GM13976 (cell line): ENCODE measurements at regions not wholly inside any gene's neighbourhood (a gene's known extent, or its start where the extent isn't known, plus 50 kb on each side); places are given as distances from the start of the nearest gene placed in this dataset.

ENCODE experiments used
- DNase-seq: peaks from one replicate; pipeline ENCODE4 v3.0.0; 2012; ENCODE audit warnings: low spot score
- in situ Hi-C: fragments of 300-500 bp; cut with MboI; formaldehyde crosslinking; loops from one replicate; pipeline ENCODE4 v1.12.0; 2022; ENCODE audit warnings: low sequenced_read_pairs, mixed read lengths, inconsistent platforms; ENCODE audit not compliant: unreplicated experiment
- TF ChIP-seq, protein P1 (sequence below): IDR thresholded peaks from 2 replicates; pipeline ENCODE4 v1.5.1; 2012; ENCODE audit warnings: borderline replicate concordance, mild to moderate bottlenecking; ENCODE audit not compliant: insufficient read depth; ENCODE audit errors: extremely low read depth, missing control alignments, control extremely low read depth

DNA sequence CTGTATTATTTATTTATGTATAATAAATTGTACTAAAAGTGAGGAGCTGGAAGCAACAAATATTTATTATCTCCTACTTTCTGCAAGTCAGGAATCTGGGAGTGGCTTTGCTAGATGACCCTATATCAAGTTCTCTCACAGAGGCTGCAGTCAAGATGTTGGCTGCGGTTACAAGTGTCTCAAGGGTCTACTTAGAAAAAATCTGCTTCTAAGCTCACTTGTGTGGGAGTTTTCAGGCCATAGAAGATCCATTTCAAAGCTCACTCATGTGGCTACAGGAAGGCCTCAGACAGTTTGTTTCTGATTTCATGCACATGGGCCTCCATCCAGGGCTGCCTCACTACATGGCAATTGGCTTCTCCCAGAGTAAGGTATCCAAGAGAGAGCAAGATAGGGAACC lies 551.1 kb downstream of the CAAP1 start:
- DNase-seq, result no peak
- TF ChIP-seq, protein P1, sequence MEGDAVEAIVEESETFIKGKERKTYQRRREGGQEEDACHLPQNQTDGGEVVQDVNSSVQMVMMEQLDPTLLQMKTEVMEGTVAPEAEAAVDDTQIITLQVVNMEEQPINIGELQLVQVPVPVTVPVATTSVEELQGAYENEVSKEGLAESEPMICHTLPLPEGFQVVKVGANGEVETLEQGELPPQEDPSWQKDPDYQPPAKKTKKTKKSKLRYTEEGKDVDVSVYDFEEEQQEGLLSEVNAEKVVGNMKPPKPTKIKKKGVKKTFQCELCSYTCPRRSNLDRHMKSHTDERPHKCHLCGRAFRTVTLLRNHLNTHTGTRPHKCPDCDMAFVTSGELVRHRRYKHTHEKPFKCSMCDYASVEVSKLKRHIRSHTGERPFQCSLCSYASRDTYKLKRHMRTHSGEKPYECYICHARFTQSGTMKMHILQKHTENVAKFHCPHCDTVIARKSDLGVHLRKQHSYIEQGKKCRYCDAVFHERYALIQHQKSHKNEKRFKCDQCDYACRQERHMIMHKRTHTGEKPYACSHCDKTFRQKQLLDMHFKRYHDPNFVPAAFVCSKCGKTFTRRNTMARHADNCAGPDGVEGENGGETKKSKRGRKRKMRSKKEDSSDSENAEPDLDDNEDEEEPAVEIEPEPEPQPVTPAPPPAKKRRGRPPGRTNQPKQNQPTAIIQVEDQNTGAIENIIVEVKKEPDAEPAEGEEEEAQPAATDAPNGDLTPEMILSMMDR, result no peak
- in situ Hi-C loops, result no loop called here

DNA sequence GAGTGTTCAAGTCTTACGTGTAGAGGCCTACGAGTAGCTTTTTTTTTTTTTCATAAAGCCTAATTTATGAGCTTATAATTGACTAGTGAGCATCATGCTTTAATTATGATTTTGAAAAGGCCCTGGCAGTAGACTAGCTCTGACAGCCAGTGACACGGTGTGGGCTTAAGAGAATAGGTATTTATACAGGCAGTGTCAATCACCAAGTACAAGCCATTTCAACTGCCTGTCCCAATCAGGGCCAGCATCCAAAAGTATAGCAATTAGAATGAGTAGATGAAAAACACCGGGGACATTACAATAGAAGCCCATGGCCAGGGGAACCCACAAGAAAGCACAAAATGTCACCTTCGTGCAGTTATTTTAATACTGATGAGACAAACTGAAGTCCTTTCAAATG lies 552.8 kb downstream of the CAAP1 start:
- TF ChIP-seq, protein P1, result no peak
- no peak for DNase-seq
- in situ Hi-C loops, result no loop called here

DNA sequence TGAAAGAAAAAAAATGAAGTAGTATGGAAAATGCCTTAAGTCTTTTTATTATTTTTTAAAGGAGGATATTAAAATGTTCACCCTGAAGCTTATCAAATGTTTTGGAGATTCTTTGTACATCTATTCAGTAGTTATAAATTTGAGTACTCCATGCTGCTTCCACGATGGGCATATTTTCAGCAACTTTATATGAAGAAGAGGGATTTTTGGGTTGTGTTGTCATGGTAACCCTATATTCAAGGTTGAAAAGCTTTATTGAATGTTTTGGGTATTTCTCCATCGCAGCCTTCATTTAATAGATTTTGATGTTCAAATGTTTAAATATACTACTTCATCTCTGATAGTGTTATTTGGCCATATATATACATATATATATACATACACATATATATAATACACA lies 557.5 kb downstream of the CAAP1 start:
- TF ChIP-seq, protein P1, result no peak
- DNase-seq, result no peak
- in situ Hi-C loops, result no loop called here

DNA sequence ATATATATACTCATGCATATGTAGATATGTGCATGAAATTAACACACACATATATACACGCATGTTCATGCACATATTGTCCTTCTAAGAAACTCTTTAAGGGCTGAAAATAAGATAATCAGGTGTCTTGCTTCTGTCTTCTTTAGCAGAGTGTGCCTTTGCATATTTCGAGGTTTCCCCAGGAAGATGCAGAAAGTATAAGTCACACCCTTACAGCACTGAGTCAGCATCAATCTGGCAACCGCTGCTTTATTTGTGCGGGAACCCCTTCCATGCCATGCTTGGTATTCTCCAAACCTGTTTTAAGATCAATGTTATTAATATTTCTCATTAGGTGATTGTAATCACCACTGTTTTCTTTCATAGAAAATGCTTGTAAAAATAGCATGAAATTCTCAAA lies 557.9 kb downstream of the CAAP1 start:
- in situ Hi-C loops, result no loop called here
- no peak for DNase-seq
- TF ChIP-seq, protein P1, result no peak

DNA sequence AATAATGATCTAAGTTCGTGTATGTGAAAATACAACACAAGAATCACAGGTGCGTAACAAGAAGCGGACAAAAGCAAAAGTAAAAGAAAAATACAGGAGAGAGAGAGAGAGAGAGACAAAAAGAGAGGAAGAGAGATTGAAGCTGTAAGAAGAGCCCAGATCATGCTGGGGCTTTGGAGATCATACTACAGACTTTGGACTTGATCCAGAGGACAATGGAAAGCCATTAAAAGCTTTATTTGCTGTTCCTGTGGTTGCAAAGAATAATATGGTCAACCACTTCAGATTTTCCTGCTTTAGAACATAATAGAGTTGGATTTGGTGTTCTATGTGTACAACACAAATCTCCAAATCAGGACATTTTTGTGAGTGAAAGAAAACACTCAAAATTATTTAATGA lies 561.4 kb downstream of the CAAP1 start:
- in situ Hi-C loops, result no loop called here
- TF ChIP-seq, protein P1, result no peak
- DNase-seq, result no peak

DNA sequence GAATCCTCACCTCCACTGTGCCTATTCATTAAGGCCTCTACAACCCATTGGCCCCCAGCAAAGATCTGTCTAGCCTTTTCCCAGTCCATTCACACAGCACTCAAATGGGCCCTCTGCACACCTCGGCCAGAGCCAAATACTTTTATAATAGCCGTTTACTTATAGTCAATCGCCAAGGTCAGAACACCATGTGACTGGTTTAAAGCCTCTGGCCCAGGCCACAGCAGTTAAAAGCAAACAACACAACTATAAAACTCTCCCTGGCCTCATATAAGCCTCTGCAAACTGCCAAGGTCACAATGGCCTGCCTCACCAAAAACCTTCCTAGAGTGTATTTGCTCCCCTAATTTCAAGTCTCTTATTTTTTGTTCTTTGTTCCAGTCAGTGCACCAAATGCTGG lies 562.6 kb downstream of the CAAP1 start:
- no peak for DNase-seq
- TF ChIP-seq, protein P1, result no peak
- in situ Hi-C loops, result no loop called here

DNA sequence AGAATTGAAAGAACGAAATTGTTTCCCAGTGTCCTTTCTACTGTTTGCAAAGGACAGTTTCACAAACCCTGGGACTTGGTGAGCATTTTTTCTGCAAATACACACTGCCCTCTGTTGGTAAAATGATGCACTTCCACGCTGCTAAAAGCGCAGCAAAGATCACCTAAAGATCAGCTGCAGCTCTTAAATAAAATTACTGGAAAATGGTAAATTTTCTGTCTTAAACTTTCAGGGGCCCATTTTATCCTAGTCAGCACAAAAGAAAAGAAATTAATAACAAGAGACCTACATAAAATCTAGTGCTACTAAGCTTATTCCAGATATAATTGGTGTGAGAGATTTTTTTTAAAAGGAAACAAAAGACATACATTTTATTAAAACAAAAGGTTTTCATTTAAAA lies 566.0 kb downstream of the CAAP1 start:
- in situ Hi-C loops, result no loop called here
- TF ChIP-seq, protein P1, result peak; percentile 47
- peak; percentile 24 for DNase-seq
